ENCODE measurements at regions not wholly inside any gene's neighbourhood (a gene's known extent, or its start where the extent isn't known, plus 50 kb on each side); places are given as distances from the start of the nearest gene placed in this dataset.

DNA sequence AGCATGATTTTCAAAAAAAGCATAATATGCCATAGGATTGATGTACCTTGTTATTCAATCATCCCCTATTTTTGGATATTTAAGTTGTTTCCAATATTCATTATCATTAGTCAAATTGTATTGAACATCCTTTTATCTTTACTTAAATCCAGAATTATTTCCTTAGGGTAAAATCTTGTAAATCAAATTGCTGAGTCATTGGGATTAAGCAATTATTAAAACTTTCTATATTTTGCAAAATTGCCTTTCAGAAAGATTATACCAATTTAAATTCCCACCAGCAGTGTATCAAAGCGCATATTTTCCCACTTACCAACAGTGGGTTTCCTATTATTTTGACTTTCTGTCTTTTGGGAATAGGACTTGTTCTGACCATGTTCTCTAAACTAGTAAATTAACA lies 159.3 kb downstream of the SS18 start:
- no peak overlapping the region for H3K4me3 ChIP-seq (ENCODE audit: low read depth, low read length)
- TF ChIP-seq, protein P1, sequence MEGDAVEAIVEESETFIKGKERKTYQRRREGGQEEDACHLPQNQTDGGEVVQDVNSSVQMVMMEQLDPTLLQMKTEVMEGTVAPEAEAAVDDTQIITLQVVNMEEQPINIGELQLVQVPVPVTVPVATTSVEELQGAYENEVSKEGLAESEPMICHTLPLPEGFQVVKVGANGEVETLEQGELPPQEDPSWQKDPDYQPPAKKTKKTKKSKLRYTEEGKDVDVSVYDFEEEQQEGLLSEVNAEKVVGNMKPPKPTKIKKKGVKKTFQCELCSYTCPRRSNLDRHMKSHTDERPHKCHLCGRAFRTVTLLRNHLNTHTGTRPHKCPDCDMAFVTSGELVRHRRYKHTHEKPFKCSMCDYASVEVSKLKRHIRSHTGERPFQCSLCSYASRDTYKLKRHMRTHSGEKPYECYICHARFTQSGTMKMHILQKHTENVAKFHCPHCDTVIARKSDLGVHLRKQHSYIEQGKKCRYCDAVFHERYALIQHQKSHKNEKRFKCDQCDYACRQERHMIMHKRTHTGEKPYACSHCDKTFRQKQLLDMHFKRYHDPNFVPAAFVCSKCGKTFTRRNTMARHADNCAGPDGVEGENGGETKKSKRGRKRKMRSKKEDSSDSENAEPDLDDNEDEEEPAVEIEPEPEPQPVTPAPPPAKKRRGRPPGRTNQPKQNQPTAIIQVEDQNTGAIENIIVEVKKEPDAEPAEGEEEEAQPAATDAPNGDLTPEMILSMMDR (IDR thresholded peaks at IDR 0.05; ENCODE audit: low read depth, low read length, missing control alignments), result no peak

DNA sequence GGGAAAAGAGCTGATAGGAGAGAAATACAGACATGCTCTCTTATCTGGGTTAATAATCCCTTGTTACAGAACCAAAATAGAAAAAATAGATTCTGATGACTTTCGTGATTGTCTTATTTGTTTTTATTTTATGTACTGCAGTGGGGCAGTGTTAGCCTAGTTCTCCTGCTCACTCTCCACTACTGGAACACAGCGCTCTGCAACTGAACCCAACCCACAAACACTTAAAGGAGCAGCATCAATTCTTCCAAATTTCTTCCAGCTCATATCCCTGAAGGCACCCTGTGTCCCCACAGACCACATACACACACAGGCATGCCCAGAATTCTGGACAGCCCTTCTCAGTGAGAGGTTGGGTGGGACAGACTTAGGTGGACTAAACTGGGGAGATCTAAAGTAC lies 160.6 kb downstream of the SS18 start:
- TF ChIP-seq, protein P1 (IDR thresholded peaks at IDR 0.05; ENCODE audit: low read depth, low read length, missing control alignments), result no peak

More for the DNA sequence above, 159.3 kb downstream of the SS18 start:
- DNase-seq (ENCODE audit: low read depth), result no peak

DNA sequence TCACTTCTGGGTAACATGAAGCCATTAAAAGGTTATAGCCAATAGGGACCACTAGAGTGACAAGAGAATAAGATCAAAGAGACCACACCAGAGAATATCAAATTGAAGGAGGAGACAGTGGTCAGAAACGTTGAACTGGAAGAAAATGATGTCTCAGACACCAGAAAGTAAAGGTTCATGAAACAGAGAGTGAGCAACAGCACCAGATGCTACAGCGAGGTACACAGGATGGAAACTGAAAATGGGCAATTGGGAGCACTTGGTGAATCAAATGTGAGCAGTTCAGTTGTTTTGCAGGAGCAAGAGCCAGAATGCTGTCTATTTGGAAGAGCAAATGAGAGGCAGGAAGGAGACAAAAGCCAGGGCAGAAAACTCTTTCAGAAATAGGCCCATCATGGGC lies 162.6 kb downstream of the SS18 start:
- TF ChIP-seq, protein P1 (IDR thresholded peaks at IDR 0.05; ENCODE audit: low read depth, low read length, missing control alignments), result no peak
- no peak for DNase-seq (ENCODE audit: low read depth)
- H3K4me3 ChIP-seq (ENCODE audit: low read depth, low read length), result no peak overlapping the region

More for the DNA sequence above, 160.6 kb downstream of the SS18 start:
- no peak for DNase-seq (ENCODE audit: low read depth)
- H3K4me3 ChIP-seq (ENCODE audit: low read depth, low read length), result no peak overlapping the region

DNA sequence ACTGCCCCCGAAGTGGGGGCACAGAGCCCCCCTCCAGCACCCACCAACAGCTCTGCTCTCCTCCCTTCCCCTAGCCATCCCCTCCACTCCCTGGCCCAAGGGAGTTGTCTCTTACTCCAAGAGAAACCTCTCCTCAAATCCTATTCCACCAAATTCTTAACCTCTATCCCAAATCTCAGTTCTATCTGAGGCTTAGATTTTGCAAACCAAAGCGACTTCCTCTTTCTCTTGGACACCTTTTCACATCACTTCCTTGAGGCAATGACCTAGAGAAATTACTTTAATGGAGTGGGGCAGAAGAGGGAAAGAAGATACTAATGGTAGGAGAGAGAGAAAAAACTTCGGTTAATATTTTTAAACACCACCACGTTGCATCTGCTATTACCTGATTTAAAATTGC lies 167.2 kb downstream of the SS18 start:
- TF ChIP-seq, protein P1 (IDR thresholded peaks at IDR 0.05; ENCODE audit: low read depth, low read length, missing control alignments), result no peak
- no peak for DNase-seq (ENCODE audit: low read depth)
- H3K4me3 ChIP-seq (ENCODE audit: low read depth, low read length), result no peak overlapping the region

DNA sequence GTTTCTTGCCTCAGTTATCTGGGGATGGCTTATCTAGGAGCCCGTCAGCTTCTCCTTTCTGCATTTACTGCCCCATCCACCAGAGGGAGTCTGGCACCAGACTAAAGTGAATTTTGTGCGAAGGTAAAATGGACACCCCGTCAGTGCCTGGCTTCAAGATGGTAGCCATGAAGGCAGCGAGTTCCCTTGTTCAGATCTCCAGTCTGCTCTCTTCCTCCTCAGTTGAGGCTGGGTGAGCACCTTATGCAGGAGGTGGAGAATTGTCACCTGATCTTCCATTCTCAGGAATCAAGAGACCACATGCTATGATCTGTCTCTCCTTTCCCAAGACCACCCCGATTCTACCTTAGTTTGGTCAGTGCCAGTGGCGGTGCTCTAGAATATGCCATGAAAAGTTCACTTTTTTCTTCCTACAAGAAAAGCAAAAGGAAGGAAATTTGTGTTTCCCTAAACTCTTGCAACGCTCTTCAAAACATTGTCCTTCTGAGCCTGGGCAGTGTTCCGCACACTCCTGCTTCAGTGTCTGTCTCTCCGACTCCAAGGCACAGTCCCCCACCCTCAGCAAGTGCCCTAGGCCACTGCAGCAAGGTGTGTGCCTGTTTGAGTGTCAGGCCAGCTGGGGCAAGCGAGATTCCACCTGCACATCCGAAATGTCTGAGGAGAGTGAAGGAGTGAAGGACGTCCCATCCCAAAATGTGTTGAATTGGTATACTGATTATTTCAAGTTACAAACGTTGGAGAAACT lies 168.6 kb downstream of the SS18 start:
- peak; percentile 55 for DNase-seq (ENCODE audit: low read depth)
- no peak overlapping the region for H3K4me3 ChIP-seq (ENCODE audit: low read depth, low read length)
- TF ChIP-seq, protein P1 (IDR thresholded peaks at IDR 0.05; ENCODE audit: low read depth, low read length, missing control alignments), result peak; percentile 84

DNA sequence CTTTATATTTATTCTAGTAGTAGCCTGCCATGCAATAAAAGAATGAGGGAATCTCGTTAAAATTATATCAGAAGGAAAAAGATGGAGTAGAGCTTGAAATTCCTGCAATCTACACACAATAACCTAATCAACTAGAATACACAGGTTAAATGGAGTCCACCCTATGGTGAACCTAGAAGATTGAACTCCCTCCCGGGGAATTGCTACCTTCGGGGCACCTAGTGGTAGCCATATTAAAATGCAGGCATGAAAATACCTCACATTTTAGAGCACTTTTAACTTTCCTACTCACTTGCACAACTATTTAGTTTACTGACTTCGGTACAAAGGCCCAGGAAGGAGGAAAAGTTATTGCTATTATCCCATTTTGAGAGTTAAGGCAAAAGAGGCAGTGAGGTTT lies 174.5 kb downstream of the SS18 start:
- TF ChIP-seq, protein P1 (IDR thresholded peaks at IDR 0.05; ENCODE audit: low read depth, low read length, missing control alignments), result peak; percentile 43
- H3K4me3 ChIP-seq (ENCODE audit: low read depth, low read length), result no peak overlapping the region
- no peak for DNase-seq (ENCODE audit: low read depth)

DNA sequence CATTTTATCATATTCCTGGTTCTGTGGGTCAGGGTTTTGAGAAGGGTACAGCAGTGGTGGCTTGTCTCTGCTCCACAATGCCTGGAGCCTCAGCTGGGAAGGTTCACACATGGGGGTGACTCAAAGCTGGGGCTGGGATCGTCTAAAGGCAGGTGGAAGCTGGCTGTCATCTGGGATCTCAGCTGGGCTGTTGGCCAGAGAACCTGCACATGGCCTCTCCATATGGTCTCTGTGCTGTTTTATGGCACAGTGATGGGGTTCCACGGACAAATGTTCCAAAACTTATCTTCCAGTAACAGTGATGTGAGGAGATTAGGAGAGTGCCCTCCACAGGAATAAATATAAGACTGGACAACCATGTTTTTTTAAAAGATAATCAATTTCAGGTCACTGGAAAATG lies 191.4 kb downstream of the SS18 start:
- DNase-seq (ENCODE audit: low read depth), result no peak
- no peak overlapping the region for H3K4me3 ChIP-seq (ENCODE audit: low read depth, low read length)
- TF ChIP-seq, protein P1 (IDR thresholded peaks at IDR 0.05; ENCODE audit: low read depth, low read length, missing control alignments), result no peak

Measured in GM12864 (cell line).